DOHH2 (cell line): ENCODE measurements at regions not wholly inside any gene's neighbourhood (a gene's known extent, or its start where the extent isn't known, plus 50 kb on each side); places are given as distances from the start of the nearest gene placed in this dataset.

Source experiments
- EZH2phosphoT487 ChIP-seq: fragments of 200-600 bp; sonication (generic); IDR thresholded peaks from 2 replicates; pipeline ENCODE4 v1.6.1; 2017; ENCODE audit warnings: borderline replicate concordance, mild to moderate bottlenecking, antibody characterized with exemption, low read length, moderate library complexity, mixed read lengths
- TF ChIP-seq, protein P1 (sequence below): fragments of 200-600 bp; sonication (generic); IDR thresholded peaks from one replicate; pipeline ENCODE4 v1.5.1; 2014; ENCODE audit warnings: antibody characterized with exemption, mild to moderate bottlenecking, low read depth, low read length; ENCODE audit not compliant: poor library complexity, severe bottlenecking

DNA sequence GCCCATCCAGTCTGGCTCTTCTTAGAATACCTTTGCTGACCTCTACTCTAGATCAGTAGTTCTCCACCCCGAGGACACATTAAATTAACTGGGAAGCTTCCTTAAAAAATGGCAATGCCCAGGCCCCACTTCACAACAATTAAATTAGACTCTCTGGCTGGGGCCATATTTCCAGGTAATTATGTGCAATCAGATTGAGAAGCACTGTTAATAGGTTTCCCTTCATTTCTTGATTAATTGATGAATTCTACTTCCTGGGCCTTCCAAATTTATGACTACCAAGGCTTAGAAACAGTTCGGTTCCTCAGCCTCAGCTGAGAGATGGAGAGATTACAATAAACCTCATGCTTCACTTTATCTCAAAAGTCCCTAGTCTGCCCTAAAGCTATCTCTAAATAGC, 71.7 kb upstream of the LIMCH1 start:
- TF ChIP-seq, protein P1, sequence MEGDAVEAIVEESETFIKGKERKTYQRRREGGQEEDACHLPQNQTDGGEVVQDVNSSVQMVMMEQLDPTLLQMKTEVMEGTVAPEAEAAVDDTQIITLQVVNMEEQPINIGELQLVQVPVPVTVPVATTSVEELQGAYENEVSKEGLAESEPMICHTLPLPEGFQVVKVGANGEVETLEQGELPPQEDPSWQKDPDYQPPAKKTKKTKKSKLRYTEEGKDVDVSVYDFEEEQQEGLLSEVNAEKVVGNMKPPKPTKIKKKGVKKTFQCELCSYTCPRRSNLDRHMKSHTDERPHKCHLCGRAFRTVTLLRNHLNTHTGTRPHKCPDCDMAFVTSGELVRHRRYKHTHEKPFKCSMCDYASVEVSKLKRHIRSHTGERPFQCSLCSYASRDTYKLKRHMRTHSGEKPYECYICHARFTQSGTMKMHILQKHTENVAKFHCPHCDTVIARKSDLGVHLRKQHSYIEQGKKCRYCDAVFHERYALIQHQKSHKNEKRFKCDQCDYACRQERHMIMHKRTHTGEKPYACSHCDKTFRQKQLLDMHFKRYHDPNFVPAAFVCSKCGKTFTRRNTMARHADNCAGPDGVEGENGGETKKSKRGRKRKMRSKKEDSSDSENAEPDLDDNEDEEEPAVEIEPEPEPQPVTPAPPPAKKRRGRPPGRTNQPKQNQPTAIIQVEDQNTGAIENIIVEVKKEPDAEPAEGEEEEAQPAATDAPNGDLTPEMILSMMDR = no peak
- no peak for TF ChIP-seq EZH2phosphoT487
